ENCODE measurements at regions not wholly inside any gene's neighbourhood (a gene's known extent, or its start where the extent isn't known, plus 50 kb on each side); places are given as distances from the start of the nearest gene placed in this dataset.
A peak's percentile ranks its signal among the peaks of the same experiment; 100 is the strongest.

GRCh38 chr7:112566442-112567324 is 85.9 kb downstream of the LSMEM1 start:
- H3K4me3 ChIP-seq (ENCODE audit: low read length), result no peak overlapping the region
- TF ChIP-seq CTCF (IDR thresholded peaks at IDR 0.05; ENCODE audit: insufficient read depth, low read depth, low read length, missing control alignments), result no peak
- DNase-seq (ENCODE audit: low read depth), result no peak

- H3K4me3 ChIP-seq (ENCODE audit: low read length), result no peak overlapping the region
- no peak for DNase-seq (ENCODE audit: low read depth)
- no peak for TF ChIP-seq CTCF (IDR thresholded peaks at IDR 0.05; ENCODE audit: insufficient read depth, low read depth, low read length, missing control alignments)
Observed at GRCh38 chr7:112567388-112567787, 86.6 kb downstream of the LSMEM1 start.

GRCh38 chr7:112571852-112572607 is 91.2 kb downstream of the LSMEM1 start:
- peak; percentile 36 for TF ChIP-seq CTCF (IDR thresholded peaks at IDR 0.05; ENCODE audit: insufficient read depth, low read depth, low read length, missing control alignments)
- peak; percentile 31 for DNase-seq (ENCODE audit: low read depth)

GRCh38 chr7:112572669-112573301 is 92.0 kb downstream of the LSMEM1 start:
- DNase-seq (ENCODE audit: low read depth), result peak; percentile 26
- no peak for TF ChIP-seq CTCF (IDR thresholded peaks at IDR 0.05; ENCODE audit: insufficient read depth, low read depth, low read length, missing control alignments)
- H3K4me3 ChIP-seq (ENCODE audit: low read length), result no peak overlapping the region

More at GRCh38 chr7:112571852-112572607, 91.2 kb downstream of the LSMEM1 start:
- H3K4me3 ChIP-seq (ENCODE audit: low read length), result no peak overlapping the region

- DNase-seq (ENCODE audit: low read depth), result peak; percentile 22
- no peak for TF ChIP-seq CTCF (IDR thresholded peaks at IDR 0.05; ENCODE audit: insufficient read depth, low read depth, low read length, missing control alignments)
- no peak overlapping the region for H3K4me3 ChIP-seq (ENCODE audit: low read length)
Observed at GRCh38 chr7:112573302-112574039, 92.7 kb downstream of the LSMEM1 start.

- no peak overlapping the region for H3K4me3 ChIP-seq (ENCODE audit: low read length)
- TF ChIP-seq CTCF (IDR thresholded peaks at IDR 0.05; ENCODE audit: insufficient read depth, low read depth, low read length, missing control alignments), result no peak
- DNase-seq (ENCODE audit: low read depth), result peak; percentile 11
Observed at GRCh38 chr7:112575864-112576263, 95.1 kb downstream of the LSMEM1 start.
